Posterior vena cava (tissue), 2 donors: ENCODE measurements at regions not wholly inside any gene's neighbourhood (a gene's known extent, or its start where the extent isn't known, plus 50 kb on each side); places are given as distances from the start of the nearest gene placed in this dataset.

Source experiments
- DNase-seq: peaks from one replicate; pipeline ENCODE4 v3.0.0-alpha.2; 2020; ENCODE audit warnings: low spot score
- intact Hi-C, 2 donors: fragments of 100-400 bp; cut with DNase I; formaldehyde crosslinking; loops; one replicate each; pipeline versions ENCODE4 v1.14.1 to v1.14.2; 2022 to 2023
- donor health status: DM: yes; HTN: yes; CAD: no.
- donor health status: DM: yes; HTN: yes; CAD: no.

DNA sequence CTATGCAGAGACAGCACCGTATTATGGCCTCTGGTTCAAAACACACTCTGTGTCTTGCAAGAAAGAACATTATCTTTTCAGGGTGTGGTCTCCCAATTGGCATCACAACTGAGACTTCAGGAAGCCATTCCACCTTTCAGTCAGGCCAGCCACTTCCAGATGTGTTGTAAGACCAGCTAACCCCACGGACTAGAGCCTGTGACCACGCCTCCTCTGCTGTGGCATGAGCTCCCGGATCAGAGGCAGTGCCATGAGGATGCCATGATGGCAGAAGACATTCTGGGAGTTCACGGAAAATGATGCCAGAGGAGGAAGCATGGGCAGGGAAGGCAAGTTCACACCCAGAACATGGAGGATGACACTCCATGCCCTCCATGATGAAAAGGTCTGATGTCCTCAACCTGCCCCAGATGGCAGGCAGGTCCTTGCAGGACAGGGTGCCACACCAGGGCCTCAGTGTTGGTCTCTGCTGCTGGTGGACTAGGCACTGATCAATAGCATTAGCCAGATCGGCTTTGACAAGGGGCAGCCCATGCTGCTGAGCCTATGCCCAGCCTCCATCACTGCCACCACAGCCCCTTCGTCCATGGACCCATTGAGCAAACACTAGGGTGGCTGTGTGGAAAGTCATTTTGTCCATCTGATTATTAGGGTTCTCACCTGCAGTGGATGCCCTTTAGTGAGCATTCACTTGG is 341.6 kb downstream of the MATN1 start:
- peak; percentile 55 for DNase-seq
- intact Hi-C loops: no loop called here

DNA sequence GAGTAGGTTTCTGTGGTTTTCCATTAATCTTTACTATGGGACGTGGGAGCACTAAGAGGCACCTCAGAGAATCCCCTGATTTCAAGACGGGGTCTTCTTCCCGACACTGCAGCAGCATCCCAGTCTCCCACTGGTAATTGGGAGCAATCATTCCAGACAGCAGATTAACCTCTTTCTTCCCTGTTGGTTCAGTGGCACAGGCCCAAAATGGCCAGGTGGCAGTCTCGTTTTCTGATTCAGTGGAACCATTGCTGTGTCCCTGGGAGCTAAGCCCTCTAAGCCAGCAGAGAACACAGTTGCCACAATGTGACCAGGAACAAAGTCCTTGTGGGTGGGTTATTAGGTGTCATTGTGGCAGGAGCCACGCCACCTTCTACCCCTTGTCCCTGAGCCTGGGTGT is 342.1 kb downstream of the MATN1 start:
- DNase-seq: peak; percentile 18
- intact Hi-C loops: no loop called here

DNA sequence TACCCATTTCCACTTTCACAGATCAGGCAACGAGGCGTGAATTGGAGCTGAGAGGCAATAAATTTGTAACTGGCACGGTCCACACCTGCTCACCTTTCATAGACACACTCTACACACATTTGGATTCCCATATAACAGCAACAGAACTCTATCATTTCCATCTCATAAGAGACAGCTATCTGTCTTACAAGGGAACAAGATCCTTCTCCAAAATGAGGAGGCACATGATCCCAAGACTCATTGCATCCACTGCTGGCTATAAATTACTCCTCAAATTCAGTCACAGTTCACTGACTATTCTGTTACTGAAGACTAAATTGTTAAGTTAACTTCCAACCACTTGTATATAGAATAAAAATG is 342.8 kb downstream of the MATN1 start:
- DNase-seq: no peak
- intact Hi-C loops: no loop called here

DNA sequence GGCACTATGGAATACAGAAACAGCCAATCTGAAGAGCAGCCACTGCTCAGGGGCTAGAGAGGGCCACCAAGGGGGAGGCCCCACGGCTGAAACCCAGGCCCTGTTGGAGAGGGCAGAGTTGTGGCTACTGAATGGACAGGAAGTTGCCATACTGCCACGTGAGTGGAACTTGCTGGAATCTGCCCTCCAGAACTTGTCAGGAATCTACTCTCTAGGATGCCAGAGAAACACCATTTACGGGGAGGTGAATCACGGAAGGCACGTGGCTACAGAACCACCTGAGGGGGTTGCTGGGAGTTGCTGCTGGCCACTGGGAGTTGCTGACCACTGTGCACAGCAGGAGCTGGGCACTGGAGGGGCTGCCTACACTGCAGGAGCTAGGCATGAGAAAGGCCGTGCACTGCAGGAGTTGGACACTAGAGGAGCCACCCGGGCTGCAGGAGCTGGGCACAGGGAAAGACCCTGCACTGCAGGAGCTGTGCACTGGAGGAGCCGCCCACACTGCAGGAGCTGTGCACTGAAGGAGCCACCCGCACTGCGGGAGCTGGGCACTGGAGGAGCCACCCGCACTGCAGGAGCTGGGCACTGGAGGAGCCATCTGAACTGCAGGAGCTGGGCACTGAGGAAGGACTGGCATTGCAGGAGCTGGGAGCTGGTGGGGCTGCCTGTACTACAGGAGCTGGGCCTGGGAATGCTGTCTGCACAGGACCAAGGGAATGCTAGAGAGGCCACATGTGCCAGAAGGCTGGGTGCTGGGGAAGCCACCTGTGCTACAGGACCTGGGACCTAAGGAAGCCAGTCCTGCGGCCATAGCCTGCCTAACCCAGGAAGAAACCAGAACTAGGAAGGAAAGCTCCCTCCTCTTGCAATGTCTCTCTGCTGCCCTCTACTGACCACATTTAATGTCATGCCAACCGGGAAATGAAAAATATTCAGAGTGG is 343.4 kb downstream of the MATN1 start:
- intact Hi-C loops: loop anchor here in 1 of 2 donors (5.0 to 10.0 kb wide), 2 partner anchors 325 to 1138 kb away; no protein-coding TSS in a partner anchor
- DNase-seq: peak; percentile 66

DNA sequence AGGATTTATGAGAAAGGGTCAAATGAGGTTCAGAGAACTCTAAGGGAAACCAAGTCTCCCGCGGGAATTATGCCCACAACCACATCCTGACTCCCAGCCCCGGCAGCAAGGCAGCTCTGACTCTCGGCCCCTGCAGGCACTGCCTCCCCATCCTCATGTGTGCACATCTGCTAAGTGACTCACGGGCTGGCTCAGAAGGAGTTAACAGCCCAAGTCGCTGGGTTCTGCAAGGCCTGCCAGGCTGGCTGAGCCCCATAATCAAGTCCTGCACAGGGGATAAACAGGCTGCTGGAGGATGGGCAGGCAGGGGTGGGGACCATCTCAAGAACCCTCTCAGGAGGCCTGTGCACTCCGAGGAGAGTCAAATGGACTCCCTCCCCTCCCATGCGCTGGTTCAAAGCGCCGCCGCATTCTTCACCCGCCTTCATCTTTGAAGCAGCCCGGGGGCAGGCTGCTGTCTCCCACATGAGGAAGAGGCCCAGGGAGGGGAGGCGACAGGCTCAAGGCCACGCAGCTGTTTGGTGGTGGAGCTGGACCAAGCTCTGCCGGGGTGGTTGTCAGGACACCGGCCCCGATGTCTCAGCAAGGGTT is 344.3 kb downstream of the MATN1 start:
- DNase-seq: peak; percentile 76
- intact Hi-C loops: loop anchor here in 1 of 2 donors (5.0 to 10.0 kb wide), 2 partner anchors 326 to 1137 kb away; no protein-coding TSS in a partner anchor

DNA sequence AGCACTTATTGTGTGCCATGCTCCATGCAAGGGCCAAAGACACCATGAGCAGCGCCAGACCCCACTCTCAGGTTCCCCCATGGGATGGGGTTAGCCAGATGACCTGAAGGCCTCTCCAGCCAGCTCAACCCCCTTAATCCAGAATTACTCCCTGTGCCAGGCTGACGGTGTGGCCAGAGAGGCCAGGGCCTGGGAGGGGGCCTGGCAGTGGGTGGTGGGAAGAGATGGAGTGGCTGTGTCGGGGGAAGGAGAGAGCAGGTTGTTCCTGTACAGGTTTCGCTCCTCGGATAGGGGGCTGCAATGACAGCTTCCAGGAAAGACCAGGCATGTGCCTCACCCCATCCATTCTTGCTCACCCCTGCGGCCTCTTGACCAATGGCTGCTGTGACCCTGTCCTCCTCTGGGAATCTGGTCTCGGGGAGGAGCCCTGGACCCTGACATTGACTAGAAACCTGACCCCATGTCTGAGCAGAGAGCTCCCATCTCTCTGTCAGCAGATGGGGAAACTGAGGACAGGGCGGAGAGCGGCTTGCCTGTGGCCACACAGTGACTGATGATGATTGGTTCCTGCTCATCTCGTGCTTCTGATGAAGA is 345.3 kb downstream of the MATN1 start:
- intact Hi-C loops: loop anchor here in 1 of 2 donors (5.0 to 10.0 kb wide), 2 partner anchors 327 to 1136 kb away; no protein-coding TSS in a partner anchor
- DNase-seq: no peak

DNA sequence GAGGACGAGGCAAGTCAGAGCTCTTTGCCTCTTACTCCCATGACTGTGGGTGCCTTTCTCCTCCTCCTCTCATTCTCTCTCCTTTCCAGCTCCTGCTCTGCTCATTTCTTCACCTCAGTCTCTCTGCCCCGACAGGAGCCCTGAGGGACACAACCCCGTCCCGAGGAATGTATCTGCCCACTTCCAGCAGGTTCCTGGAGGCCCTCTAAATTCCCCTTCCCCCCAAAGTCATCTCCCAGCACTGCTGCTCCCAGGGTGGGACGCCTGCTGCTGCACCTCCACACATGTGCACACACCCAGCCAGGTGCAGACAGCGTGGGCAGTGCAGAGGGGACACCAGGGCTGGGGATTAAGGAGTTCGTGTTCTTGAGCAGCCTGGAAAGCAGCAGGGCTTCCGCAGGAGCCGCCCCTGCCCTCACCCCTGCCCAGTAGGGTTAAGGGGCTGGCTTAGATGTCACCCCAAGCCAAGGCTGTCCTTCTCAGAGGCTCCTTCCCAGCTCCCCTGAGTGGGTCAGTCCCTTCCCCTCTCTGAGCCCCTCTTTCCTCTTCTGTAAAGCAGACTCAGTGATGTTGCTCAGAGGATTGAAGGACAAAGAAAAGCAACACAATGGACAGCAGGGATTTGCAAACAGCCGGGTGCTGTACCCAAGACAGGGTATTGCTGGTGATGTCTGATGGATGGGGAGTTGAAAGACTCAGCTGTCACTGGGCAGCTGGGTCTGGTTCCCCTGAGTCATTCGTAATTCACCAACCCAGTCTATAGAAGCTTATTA is 346.0 kb downstream of the MATN1 start:
- intact Hi-C loops: loop anchor here in 1 of 2 donors (5.0 to 10.0 kb wide), 2 partner anchors 327 to 1135 kb away; no protein-coding TSS in a partner anchor

DNA sequence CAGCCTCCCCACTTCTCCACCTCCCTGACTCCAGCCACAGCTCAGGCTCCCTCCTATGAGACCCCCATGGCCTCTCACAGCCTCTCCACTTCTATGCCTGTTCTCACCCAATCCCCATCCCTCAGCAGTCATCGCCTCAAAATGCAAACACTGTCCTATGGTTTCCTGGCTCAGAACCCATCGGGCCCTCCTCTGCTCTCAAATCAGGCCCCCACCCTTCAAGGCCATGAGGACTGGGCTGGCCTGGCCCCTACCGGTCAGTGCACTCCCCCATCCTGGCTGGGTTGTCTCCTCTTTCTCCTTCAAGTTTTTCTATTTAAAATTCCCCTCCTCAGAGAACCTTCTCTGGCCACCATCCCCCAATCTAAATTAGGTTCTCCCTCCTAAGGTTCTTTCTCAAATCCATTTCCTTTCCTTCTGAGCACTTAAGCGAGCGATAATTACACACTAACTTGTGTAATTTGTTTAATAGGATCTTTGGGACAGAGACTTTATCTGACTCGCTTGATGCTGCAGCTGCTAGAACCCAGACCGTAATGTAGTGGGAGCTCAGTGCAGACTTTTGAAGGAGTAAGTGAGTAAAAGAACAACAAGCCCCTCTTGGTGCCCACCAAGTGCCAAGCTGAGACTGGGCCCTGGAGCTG is 347.2 kb downstream of the MATN1 start:
- intact Hi-C loops: loop anchor here in 1 of 2 donors (5.0 to 10.0 kb wide), 2 partner anchors 329 to 1134 kb away; no protein-coding TSS in a partner anchor
- no peak for DNase-seq

More for the DNA sequence above, 346.0 kb downstream of the MATN1 start:
- DNase-seq: peak; percentile 28

DNA sequence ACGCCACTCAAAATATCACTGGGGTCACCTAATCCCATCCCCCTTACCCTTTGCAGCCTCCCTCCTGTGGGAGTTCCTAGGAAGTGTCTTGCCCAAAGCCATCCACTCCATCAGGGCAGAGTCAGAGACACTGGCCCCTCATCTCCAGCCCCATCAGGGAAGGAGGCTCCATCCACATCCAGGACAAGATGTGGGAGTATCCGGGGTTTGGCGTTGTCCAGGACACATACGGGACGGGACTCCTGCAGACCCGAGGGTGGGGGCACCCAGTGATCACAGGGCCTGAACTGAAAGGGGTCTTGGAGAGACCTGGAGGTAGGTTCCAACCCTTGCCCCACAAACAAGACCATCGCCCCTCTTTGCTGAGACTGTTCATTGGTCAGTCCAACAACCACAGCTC is 348.2 kb downstream of the MATN1 start:
- DNase-seq: no peak
- intact Hi-C loops: loop anchor here in 1 of 2 donors (5.0 to 10.0 kb wide), 2 partner anchors 330 to 1133 kb away; no protein-coding TSS in a partner anchor

DNA sequence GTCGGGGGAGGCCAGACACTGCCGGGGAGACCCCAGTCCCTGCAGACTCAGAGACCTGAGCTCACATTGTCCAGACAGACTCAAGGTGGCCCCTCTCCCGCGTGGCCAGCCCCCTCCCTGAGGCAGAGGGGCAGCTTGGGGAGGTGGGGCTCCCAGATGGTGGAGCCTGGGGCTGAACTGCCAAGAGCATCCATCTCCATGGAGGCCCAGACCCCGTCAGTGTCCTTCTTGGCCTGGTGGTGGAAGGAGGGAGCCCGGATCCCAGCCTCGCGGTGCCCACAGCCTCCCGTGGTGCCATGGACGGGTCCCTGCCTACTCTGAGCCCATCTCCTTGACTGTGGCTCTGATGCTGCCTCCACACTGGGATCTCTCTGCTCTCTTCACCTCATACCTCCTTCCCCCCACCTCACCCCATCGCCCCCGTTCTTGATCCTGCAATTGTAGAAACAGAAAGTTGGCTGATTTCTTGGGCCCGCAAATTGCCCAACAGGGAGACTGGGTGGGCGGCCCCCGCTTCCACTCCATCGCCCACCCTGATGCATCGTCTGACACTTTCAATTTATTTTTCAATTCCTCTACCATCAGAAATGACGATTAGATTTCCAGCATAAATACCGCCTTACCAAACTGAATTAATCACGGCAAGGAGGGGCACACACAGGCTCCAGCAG is 348.9 kb downstream of the MATN1 start:
- peak; percentile 68 for DNase-seq
- intact Hi-C loops: loop anchor here in 1 of 2 donors (5.0 to 10.0 kb wide), 2 partner anchors 330 to 1132 kb away; no protein-coding TSS in a partner anchor

DNA sequence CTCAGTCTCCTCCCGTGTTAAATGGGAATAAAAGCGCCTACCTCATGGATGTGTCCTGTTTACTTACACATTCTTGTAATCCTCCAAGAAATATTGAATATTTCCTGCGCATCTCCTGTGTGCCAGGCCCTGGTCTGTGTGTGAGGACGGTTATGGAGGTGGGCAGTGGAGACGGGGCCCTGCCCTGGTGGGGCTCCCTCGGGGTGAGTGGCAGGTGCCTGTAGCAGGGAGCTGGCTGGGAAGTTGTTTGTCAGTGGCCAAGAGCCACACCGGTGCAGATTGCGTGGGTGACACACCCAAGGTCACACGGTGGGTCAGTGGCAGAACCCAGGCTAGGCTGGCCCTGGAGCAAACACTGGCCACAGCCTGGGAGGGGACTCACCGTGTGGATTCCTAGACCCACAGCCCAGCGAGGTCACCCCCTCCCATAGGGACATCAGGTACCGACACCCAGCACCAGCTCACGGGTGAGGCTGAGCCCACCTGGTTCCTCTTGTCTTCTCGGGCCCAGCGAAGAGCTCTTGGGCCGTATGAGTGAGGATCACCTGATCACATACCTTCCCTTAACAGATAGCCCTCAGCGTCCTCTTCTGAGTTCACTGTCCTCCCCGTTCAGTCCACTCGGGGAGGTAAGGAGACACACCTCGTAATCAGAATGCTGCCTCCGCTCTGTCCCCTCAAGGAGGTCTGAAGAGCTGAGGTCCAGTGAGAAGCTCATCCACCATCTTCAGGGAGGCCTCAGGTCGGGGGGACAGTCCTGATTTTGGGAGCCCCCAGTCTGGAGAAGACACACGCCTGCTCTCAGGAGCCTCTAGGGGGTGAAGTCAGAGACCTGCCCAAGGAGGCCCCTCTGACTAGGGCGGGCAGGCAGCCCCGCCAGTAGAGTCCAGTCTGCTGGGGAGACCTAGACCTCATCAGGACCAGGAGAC is 349.6 kb downstream of the MATN1 start:
- intact Hi-C loops: loop anchor here in 1 of 2 donors (10.0 kb wide), 1 partner anchor 331 kb away; no protein-coding TSS in a partner anchor
- peak; percentile 66 for DNase-seq

DNA sequence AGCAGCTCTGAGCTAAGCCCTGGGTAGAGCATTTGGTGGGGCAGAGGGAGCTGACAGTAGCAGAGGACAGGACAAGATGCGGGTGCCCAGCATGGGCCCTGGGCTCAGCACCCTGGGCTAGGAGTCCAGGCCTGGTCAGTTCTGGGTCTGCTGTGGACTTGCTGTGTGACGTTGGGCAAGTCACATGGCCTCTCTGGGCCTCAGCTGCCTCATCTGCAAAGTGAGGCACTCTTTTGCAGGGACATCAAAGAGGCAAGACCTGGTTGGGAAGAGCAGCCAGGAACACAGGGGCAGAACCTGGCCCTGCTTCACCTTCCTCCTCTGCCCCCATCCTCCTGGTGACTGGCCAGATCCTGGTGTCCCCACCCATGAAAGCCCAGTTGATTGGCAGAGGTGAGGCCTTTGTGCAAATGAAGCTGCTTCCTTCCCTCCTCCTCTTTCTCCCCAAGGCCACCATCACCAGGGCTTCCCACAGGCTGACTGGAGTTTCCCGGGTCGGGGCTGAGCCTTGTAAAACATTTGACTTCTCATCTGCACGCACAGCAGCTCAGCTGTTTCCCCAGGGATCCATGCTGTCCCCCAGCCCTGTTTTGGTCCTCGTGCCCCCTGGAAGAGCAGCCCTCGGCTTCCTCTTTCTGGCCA is 350.5 kb downstream of the MATN1 start:
- intact Hi-C loops: loop anchor here (1.0 to 10.0 kb wide), 2 partner anchors 46 to 332 kb away; no protein-coding TSS in a partner anchor
- no peak for DNase-seq

DNA sequence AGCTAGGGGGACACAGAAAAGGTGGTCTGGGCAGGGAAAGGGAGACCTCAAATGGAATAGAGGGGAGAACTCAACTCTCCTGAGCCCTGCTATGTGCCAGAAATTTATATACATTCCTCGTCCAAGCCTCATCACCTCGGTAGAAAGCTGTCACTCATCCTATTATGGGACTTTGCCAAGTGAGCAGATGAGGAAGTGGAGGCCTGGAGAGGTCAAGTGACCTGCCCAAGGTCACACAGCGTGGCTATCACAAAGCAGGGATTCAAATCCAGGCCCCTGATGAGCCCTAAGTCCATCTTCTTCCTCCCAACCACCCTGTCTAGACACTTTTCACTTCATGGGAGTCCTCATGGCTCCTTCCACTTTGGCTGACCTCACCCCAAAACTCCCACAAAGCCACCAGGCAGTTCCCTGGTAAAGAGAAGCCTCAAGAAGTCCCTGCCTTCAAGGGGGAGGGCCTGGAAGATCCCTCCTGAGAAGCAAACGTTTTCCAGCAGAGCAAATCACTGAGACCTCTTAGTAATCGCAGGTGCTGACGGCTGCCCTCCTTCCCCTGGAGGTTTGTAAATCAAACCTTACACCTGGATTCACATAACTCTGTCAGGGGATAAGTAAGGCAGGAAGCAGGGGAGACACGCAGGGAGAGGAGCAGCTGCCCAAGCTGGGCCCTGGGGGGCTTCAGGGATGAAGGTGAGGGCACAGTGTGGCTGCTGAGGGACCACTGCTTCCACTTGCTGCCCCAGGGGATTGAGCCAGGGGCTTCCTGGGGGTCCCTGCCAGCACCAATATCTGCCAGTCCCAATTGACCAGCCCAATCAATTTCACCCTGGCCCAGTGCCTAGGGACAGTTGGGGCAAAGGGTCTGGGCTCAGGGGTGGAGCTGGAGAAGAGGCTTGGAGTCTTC is 351.2 kb downstream of the MATN1 start:
- intact Hi-C loops: loop anchor here (1.0 to 10.0 kb wide), 2 partner anchors 45 to 333 kb away; no protein-coding TSS in a partner anchor

DNA sequence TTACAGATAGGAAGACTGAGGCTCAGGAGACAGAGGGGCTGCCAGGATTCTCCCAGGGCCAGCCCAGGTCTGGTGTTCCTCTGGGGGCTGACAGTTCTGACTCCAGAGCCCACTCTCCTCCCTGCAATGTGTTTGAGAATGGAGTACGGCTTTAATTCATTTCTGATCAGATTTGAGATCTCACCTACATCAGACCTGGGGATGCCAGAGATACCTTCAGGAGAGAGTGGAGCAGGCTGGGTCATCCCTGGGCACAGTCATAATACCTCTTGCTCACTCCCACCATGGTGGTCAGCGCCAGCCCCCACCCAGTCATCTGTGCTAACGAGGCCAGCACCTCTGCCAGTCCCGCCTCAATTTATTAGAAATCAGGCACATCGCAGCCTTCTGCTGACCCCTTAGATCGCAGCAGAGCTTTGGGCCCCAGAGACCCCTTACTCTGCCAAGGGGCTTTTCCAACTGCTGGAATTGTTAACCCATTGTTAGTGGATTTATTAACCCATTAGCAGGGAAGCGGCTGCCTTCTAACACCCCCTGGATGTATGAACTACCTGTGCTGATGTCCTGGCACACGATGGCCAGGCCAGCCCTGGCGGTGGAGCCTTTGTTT is 352.1 kb downstream of the MATN1 start:
- no peak for DNase-seq
- intact Hi-C loops: loop anchor here in 1 of 2 donors (10.0 kb wide), 1 partner anchor 334 kb away; no protein-coding TSS in a partner anchor

More for the DNA sequence above, 351.2 kb downstream of the MATN1 start:
- DNase-seq: no peak
